NB4 (cell line): ENCODE measurements at regions not wholly inside any gene's neighbourhood (a gene's known extent, or its start where the extent isn't known, plus 50 kb on each side); places are given as distances from the start of the nearest gene placed in this dataset.
"Not testable (repeated sequence)": the region's sequence is repeated elsewhere in the genome, so short reads cannot be mapped to it uniquely, and the experiment has no call there.

ENCODE experiments used
- DNase-seq: peaks from one replicate; pipeline ENCODE4 v3.0.0; 2010; ENCODE audit warnings: low read depth
- H3K4me3 ChIP-seq: one replicate; pipeline ENCODE4 v1.5.1; 2011; ENCODE audit warnings: mild to moderate bottlenecking, low read depth, low read length, moderate library complexity
- MYC ChIP-seq: IDR thresholded peaks from 2 replicates; pipeline ENCODE4 v1.6.1; 2011; ENCODE audit warnings: low read depth, low read length
- POLR2A ChIP-seq: IDR thresholded peaks from 2 replicates; pipeline ENCODE4 v1.6.1; 2011; ENCODE audit warnings: mild to moderate bottlenecking; ENCODE audit not compliant: insufficient read length; ENCODE audit errors: extremely low read depth
- TF ChIP-seq, protein P1 (sequence below): IDR thresholded peaks from 2 replicates; pipeline ENCODE4 v1.6.1; 2011; ENCODE audit warnings: low read depth, low read length
- TF ChIP-seq, protein P2 (sequence below): IDR thresholded peaks from one replicate; pipeline ENCODE4 v1.5.1; 2012; ENCODE audit warnings: low read depth, low read length

DNA sequence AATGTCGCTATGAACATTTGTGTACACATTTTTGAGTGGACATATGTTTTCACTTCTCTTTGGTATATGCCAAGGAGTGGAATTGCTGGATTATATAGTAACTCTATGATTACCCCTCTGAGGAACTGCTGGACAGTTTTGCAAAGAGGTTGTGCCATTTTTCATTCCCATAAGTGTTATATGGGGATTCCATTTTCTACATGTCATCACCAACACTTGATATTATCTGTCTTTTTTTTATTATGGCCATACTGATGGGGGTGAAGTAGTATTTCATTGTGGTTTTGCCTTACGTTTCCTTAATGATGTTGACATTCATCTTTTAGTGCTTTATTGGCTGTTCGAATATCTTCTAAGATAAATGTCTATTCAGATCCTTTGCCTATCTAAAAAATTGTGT, 171.8 kb upstream of the LAMA2 start:
- no peak for DNase-seq
- no peak overlapping the region for H3K4me3 ChIP-seq
- TF ChIP-seq, protein P1, sequence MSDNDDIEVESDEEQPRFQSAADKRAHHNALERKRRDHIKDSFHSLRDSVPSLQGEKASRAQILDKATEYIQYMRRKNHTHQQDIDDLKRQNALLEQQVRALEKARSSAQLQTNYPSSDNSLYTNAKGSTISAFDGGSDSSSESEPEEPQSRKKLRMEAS = no peak
- no peak for TF ChIP-seq MYC
- TF ChIP-seq, protein P2, sequence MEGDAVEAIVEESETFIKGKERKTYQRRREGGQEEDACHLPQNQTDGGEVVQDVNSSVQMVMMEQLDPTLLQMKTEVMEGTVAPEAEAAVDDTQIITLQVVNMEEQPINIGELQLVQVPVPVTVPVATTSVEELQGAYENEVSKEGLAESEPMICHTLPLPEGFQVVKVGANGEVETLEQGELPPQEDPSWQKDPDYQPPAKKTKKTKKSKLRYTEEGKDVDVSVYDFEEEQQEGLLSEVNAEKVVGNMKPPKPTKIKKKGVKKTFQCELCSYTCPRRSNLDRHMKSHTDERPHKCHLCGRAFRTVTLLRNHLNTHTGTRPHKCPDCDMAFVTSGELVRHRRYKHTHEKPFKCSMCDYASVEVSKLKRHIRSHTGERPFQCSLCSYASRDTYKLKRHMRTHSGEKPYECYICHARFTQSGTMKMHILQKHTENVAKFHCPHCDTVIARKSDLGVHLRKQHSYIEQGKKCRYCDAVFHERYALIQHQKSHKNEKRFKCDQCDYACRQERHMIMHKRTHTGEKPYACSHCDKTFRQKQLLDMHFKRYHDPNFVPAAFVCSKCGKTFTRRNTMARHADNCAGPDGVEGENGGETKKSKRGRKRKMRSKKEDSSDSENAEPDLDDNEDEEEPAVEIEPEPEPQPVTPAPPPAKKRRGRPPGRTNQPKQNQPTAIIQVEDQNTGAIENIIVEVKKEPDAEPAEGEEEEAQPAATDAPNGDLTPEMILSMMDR = no peak
- no peak for TF ChIP-seq POLR2A

DNA sequence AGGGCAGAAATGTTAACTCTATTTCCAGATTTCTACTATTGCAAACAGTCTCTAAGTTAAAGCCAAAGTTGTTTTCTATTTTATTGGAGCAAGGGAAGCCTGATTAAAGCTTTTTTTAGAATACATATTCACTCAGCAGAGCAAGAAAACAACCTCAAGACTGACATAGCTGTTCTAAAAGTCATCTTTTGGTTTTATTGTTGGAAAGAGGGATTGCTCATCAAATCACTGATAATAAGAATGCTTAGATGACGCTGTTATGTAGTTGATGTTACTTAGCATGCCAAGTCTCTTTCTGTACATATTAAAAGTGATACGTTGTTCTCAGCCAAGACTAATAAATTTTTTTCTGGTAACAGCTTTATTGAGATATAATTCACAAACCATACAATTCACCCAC, 172.6 kb upstream of the LAMA2 start:
- H3K4me3 ChIP-seq = no peak overlapping the region
- no peak for DNase-seq
- TF ChIP-seq MYC = no peak
- no peak for TF ChIP-seq POLR2A
- TF ChIP-seq, protein P2 = no peak
- TF ChIP-seq, protein P1 = no peak

DNA sequence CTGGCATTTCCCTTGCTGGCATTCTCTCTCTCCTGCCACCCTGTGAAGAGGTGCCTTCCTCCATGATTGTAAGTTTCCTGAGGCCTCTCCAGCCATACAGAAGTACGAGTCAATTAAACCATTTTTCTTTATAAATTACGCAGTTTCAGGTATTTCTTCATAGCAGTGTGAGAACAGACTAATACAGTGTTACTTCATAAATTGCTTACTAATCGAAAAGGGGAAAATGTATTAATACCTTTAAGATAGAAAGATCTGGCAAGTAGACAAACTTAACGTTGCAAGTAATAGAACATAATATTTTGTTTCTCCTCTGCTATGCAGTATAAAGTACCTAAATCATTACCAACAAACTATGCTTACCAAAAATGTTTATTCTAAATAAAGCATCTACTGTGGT, 178.3 kb upstream of the LAMA2 start:
- no peak for DNase-seq
- no peak for TF ChIP-seq MYC
- no peak for TF ChIP-seq POLR2A
- TF ChIP-seq, protein P2 = no peak
- TF ChIP-seq, protein P1 = no peak
- H3K4me3 ChIP-seq = no peak overlapping the region

- DNase-seq = not testable (repeated sequence)
Observed at GRCh38 chr6:128703794-128704193, 179.1 kb upstream of the LAMA2 start.

DNA sequence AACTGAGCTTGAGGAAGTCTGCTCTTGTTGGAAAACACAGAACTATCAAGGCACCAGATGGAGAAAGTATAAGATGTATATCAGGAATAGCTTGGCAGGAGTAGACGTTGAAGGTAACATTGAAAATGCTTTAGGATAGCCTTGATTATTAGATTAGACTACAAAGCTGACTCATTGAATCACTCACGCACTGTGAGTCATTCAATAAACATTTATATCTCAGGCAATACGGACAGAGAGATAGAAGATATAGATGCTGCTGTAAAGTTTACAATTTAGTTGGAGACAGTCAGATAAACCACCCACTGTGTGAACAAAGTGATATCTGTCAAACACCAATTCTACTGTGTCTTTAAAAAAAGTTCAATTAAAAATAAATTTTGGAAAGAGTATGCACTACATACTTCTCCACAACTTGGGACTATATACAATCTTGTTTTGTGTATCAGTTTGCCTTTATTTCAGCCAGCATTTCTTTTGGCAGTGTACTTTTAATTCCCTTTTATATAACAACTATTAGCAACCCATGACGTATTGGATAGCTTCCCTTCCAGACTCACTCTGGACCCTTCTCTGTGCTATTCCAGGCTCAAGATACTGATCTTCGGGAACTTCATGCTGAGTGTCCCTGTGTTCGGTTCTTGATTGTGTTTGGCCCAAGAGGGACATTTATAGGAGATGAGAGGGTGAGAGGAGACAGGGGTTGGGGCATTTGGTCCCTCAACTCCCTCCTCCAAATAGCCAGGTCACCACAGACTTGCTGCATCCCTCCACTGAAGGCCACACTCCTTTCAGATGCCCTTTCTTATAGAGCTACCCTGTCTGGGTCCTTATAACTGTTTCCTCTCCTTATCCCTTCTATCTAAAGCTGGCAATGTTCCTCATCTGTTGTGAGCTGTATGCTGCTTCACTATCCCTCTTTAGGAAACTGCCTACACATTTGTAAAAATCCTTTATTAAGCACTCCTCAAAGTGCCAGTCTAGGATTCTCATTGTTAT, 176.6 kb upstream of the PTPRK start:
- no peak overlapping the region for H3K4me3 ChIP-seq
- TF ChIP-seq, protein P2 = no peak
- TF ChIP-seq, protein P1 = no peak
- TF ChIP-seq POLR2A (no peak), MYC (no peak)
- DNase-seq = no peak

More at GRCh38 chr6:128703794-128704193, 179.1 kb upstream of the LAMA2 start:
- not testable (repeated sequence) for H3K4me3 ChIP-seq

- no peak overlapping the region for H3K4me3 ChIP-seq
- TF ChIP-seq, protein P1 = no peak
- no peak for TF ChIP-seq MYC
- TF ChIP-seq, protein P2 = no peak
- TF ChIP-seq POLR2A = no peak
- no peak for DNase-seq
Observed at GRCh38 chr6:128694303-128695009, 174.1 kb upstream of the PTPRK start.
